ENCODE measurements at regions not wholly inside any gene's neighbourhood (a gene's known extent, or its start where the extent isn't known, plus 50 kb on each side); places are given as distances from the start of the nearest gene placed in this dataset.

DNA sequence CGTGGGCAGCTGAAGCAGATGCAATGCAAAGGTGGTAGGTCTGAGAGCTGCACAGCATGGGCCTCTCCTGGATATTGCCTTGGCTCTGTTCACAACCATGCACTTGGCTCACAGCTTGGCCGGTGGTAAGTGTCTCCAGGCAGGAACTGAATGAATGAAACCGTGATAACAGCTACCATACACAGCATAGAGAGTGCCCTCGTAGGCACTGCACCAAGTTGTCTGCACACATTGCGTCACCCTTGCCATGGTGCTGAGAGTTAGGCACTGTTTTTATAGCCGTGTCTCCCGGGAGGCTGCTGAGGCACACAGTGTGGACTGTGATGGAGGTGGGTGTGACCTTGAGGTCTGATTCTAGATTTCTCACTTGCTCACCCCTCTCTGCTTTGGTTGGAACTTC lies 157.6 kb upstream of the VASH1 start:
- DNase-seq (ENCODE audit: low spot score): no peak

DNA sequence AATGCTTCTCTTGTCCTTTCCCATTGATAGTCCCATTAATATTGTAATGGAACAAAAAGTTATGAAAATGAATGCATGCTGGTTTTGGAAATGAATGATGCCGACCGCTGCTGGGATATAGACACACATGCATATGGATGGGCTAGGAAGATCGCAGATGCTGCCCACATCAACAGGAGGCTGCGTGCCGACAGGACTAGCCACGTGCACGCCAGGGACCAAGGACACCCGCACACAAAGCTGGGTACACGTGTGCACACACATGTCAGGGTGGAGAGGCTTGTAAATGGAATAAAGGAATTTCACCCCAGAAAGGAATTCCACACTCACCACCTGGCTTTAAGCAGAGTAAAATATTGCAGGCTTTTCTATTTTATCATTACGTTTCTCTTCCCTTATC lies 153.8 kb upstream of the VASH1 start:
- no peak for DNase-seq (ENCODE audit: low spot score)

DNA sequence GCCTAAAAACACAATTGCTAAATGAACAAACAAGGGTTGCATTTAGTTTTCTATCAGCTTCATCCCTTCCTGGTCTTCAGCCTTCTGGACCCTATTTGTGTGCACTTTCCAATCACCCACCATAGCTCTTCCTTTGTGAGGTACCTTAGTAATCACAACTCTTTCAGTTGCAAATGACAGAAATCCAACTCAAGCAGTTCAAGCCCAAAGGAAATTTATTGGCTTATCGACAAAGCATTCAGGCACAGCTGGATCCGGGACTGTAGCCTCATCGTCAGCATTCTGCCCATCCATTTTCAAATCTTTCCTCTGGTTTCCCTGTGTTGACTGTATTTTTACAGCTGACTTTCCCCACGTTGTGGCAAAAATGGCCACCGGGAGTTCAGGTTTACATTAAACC lies 148.6 kb upstream of the VASH1 start:
- no peak for DNase-seq (ENCODE audit: low spot score)

DNA sequence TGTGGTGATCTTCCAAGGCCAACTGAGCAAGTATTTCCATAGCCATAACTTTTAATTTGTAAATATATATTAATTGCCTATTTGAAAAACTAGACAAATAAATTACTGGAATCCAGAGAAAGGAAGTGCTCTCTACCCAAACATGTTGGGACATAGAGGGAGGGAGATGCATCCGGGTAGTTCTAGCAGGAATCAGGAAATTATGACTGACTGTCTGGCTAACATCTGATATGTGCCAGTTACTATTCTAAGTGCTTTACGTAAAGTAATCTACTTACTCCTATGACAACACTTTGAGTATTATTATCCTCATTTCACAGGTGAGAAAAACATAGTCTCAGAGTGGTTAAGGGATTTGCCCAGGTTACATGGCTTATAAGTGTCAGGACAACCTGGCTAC lies 147.7 kb upstream of the VASH1 start:
- no peak for DNase-seq (ENCODE audit: low spot score)

DNA sequence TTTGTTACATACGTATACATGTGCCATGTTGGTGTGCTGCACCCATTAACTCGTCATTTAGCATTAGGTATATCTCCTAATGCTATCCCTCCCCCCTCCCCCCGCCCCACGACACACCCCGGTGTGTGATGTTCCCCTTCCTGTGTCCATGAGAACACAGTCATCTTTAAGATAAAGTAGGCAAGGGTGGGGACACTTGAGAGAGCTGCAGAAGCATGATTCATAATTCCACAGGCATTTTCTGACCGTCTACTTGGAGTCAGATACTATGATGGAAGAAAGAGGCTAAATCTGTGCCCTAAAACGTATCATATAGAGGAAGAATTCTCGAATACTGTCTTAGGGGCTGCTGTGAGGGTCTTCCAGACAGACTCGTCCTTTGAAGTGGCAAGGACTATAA lies 145.9 kb upstream of the VASH1 start:
- DNase-seq (ENCODE audit: low spot score): no peak

DNA sequence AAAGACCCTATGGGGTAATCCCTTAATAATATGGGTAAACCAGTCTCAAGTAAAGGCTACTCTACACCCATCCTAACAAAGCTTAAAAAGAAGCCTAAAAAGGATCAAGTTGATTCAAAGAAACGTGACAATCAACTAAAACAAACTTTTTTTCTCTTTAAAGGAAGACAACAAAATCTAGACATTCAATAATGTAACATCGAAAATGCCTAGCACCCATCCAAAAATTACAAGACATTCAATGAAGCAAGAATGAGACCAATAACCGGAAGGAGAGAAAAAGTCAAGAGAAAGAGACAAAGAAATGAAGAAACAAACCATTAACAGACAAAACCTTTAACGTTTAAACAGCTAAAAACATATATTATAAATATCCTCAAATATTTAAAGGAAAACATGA lies 143.8 kb upstream of the VASH1 start:
- no peak for DNase-seq (ENCODE audit: low spot score)

DNA sequence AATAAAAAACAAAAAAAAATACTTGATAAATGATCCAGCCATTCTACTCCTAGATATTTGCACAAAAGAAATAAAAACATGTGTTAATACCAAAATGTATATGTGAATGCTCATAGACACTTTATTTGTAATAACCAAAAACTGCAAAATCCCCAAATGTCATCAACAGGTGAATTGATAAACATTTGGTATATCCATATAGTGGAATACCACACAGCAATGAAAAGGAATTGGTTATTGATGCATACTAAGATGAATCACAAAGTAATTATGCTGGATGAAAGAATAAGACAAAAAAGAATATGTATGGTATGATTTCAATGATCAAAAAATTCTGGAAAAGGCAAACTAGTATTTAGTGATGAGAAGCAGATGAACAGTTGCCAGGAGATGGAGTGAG lies 124.7 kb upstream of the VASH1 start:
- DNase-seq (ENCODE audit: low spot score): no peak

DNA sequence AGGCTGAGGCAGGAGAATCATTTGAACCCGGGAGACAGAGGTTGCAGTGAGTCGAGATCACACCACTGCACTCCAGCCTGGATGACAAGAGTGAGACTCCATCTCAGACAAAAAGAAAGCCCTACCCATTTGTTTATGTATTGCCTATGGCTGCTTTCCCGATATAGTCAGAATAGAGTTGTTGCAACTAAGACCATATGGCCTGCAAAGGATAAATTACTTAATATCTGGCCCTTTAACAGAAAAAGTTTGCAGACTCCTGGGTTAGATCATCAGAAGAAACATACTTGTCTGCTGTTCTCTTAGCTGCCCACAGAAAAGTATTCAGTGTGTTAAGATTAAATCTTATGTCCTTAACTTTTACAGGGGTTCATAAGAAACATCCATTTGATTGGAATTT lies 122.4 kb upstream of the VASH1 start:
- no peak for DNase-seq (ENCODE audit: low spot score)

DNA sequence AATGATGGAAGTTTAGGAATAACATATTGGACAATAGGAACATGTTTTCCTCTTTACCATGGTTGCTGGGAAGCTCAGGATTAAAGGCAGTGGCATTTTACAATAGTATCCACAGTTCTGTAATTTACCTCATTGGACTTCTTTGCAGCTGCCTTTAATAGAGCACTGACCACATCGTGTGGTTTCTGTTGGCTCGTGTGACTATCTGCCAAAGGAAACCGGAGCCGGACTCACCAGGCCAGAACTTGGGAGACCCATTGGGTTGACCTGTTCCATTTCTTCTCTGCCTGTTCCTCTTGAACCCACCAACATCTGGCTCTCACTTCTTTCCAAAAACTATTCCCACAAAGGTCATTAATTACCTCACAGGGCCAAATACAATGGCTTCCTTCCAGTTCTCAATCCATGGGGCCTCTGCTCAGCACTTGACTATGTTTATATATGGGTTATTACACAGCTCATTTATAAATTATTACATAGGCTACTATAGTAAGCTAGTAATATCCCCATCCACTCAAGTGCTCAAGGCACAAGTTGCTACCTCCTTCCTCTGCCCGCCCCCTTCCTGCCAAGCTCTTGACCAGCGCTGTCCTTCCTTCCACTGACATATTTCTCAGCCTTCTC lies 121.5 kb upstream of the VASH1 start:
- no peak for DNase-seq (ENCODE audit: low spot score)

DNA sequence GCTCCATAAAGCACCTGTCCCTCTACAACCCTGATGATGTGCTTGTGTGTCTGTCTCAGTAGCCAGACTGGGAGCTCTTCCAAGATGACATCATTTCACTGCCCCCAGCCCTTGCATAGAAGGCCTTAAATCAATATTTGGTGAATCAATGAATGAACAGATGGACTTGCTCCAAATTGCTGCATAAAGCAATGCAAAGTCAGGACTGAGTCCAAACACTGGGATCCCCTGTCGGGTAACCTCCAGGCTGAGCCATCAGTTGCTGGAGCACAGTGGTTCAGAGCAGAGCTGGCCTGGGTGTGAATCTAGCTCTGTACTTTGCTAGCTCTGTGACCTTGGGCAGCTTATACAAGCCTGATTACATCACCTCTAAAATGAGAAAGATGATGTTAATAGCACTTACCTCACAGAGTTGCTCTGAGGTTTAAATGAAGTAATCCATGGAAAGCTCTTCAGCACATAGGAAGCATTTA lies 120.3 kb upstream of the VASH1 start:
- DNase-seq (ENCODE audit: low spot score): no peak

DNA sequence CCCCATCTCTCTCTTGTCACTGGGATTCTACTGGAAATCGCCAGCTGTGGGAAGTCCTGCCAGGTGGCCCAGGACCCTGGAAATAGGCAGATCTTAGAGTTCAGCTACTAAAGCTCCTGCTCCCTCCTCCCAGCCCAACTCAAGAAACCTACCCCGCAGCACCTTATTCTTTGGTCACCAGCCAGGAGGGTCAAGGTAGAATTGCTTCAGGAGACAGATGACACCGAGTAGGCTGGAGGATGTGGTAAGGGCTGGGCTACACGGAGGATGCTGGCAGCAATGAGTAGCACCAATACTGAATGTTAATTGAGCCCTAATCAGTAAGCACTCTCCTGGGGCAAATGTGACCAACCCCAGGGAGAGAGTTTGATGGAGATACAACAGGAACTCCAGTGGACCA lies 119.7 kb upstream of the VASH1 start:
- no peak for DNase-seq (ENCODE audit: low spot score)

DNA sequence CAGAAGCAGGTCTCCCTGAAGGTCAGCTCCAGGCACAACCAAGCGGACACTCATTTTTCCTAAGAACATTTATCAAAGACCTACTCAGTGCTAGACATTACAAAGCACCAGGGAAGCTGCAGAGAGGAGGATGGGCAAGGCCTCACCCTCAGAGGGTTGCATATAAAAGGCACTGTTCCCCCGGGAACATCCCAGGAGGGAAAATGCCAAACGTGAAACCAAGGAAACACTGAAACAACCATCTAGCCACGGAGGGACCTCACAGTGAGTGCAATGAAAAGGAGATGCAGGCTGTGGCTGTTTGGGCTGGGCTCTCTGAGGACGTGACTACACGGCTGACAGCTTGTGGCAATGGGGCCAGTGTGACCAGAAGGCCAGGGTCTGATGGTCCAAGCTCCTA lies 117.4 kb upstream of the VASH1 start:
- no peak for DNase-seq (ENCODE audit: low spot score)

DNA sequence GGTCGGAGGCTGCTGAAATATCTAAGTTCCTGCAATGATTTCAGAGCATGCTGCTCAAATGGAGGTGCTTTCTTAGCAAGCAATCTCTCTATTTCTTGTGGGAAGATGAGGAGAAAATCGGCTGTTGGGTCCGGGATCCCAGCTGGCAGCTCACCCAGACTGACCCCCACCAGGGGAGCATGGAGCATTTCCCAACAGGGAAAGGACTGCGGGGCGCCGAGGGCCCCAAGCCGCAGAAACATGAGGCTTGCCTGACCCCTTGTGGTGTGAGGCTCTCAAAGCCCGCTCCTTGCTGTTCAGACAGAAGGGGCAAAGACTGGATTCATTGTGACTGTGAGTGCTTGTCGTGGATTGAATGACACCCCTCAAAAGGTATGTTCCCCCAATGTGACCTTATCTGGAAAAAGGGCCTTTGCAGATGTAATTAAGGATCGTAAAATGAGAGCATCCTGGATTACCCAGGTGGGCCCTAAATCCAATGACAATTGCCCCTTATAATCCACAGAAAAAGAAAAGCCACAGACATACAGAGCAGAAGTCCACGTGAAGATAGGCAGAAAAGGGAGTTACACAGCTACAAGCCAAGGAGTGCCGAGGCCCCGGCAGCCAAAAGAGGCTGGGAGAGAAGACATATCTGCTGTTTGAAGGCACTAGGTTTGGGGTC lies 116.3 kb upstream of the VASH1 start:
- peak; percentile 55 for DNase-seq (ENCODE audit: low spot score)

DNA sequence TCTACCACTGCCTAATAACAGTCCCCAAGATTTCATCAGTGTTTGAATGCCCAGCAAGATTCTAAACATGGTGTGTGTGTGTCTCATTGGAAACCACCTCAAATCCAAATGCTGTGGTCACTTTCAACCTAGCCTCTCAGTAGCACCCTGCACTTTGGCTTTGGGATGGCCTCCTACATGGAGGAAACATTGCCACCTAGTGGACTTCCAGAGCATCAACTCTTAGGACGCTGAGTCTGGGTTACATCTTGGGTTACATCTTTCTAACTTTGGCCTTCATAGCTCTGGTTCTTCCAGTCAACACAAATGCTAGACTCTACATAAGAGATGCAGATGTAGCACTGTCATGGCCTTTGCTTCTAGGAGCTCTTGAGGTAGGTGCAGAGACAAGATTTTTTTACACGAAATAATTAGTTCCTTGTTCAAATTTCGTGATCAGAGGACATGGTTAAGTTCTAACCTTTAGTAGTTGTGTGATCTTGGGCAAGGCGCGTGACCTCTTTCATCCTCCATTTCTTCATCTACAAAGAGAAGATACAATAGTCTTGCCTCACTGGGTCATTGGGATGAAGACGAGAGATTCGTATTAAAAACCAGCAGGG lies 113.5 kb upstream of the VASH1 start:
- DNase-seq (ENCODE audit: low spot score): peak; percentile 72

DNA sequence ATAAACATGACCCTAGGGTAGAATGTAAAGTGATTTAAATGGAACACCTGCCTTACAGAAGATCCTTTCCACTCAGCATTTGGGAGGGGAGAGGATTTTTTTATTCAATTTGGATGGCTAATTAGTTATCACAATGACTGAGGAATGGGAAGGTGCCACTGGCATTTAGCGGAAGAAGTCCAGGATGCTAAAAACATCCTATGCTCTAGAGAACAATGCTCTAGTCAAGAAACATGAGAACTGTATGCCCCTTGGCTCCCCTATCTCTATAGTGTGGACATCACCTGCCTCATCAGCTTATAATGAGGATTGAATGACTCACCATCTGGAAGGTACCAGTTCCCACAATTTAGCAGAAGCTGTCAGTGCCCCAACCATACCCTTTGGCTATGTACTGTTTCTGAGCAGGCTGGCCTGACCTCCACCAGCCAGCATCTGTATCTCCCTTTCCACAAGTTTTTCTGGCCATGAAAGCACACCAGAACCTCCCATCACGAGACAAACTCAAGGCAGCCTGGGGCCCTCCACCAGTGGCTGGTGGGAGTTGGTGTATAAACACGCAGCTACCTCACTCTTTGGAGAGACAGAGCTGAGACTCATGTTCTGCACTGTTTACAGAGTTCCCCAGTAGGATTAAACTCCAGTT lies 109.7 kb upstream of the VASH1 start:
- no peak for DNase-seq (ENCODE audit: low spot score)

DNA sequence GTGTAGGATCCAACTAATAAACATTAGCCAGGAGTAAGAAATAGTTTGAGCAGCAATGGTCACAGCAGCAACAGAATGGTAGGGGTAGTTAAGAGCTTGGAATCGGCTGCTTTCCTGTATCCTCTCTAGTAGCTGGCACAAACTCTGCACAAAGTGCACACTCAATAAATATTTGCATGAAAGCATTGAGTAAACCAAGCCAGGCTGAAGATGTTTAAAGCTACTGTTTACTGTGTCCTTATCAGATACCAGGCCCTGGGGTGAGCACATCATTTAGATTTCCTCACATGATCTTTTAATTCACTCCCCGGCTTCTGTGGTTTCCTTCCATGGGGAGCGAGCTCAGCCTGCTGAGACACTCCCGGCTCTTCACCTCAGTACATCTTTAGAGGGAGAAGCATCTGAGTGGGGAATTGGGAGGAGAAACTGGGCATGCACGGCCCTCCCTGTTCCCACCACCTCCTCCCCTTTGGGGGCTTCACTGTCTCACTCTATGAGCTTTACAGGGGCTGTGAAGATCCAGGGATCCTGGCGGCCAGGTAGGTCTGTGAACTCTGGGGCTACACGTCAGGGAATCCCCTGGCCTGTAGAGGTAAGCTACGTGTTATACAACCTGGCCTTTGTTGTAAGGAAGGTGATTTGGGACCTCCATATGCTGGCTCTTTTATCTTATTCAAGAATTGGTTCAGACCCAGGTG lies 107.2 kb upstream of the VASH1 start:
- DNase-seq (ENCODE audit: low spot score): no peak

DNA sequence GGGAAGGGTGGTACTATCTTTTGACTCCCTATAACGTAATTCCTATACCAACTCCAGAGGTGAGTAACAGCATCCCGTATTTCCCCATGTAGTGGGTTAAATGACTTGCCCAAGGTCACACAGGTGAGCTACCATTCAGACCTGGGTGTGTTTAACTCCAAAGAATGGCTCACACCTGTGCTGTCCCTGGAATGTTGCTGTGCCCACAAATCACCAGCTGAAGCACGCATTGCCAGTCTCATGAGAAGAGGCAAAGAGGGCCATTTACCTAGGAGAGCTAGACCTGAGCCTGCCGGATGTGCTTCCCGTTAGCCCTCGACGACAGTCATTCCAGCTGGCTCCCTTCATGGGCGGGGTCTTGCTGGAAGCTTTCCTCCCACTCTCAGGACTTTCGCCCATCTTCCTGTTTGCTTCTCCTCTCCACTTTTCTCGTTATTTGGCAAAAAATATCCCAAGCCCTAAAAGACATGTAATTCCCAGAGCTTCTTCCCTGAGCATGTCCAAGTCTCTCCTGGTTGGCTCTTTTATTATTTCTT lies 106.6 kb upstream of the VASH1 start:
- peak; percentile 74 for DNase-seq (ENCODE audit: low spot score)

DNA sequence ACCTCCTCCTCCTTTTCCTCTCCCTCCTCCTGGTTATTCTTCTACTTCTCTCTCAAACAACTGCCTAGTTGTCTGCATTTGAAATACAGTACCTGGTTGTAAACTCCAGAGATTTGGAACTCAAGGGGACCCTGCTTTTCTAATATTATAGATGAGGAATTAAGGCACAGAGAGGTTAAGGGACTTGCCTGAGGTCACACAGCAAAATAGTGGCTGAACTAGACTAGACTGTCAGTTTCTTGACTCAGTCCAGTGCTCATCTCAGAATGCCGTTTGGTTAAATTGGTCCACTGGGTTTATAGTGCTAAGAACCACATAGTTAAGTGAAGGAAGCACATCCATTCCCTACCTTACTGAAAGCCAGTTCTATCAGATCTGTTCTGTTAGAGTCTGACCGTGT lies 105.9 kb upstream of the VASH1 start:
- no peak for DNase-seq (ENCODE audit: low spot score)

DNA sequence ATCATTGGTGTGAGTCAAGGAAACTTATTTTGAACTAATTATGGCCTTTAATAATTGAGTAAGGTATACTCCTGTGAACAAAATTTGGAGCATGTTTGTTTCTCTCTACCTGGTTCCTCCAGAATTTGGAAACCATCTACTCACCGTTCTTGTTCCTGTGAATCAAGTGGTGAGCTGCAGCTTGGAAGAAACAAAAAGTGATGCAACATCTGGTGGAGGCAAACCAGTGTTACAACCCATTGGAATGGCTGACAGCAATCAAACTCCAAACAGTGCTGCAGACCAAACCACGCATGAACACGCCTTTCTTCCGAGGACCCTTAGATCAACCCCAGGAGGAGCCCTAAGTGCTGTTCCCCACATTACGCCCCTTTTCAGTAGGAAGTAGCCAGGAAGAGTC lies 104.7 kb upstream of the VASH1 start:
- DNase-seq (ENCODE audit: low spot score): no peak

DNA sequence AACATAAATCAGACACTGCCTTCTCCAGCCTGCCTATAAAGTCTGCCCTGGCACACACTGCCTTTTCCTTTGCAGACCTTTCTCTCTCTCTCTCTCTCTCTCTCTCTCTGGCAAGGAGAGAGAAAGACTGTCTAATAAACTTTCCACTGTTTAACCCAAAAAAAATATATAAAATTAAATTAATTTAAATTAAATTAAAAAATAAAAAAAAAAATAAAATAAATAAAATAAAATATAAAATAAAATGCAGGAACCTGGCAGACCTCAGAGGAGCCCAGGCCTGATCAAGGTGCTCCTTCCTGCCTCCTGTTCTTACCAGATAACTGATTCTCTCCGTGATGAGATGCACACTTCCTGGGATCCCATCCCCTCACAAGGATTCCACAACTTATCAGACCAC lies 103.9 kb upstream of the VASH1 start:
- no peak for DNase-seq (ENCODE audit: low spot score)

DNA sequence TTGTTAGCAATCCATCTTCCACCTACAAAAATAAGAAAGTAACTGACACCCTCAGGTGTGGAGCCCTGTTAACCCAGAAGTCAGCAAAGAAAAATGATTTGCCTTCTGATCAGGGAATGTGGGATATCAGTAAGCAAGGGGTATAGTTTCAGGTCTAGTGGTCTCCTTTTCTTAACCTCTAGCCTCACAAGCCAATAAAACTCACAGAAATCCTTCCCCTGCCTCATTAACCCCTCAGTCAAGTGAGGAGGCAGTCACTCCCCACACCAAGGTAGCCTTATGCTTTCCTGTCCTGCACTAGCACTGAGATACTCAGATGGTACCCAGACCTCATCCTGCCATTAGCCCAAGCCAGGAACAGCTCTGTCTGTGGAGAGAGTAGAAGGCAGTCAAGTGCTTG lies 103.4 kb upstream of the VASH1 start:
- DNase-seq (ENCODE audit: low spot score): no peak

DNA sequence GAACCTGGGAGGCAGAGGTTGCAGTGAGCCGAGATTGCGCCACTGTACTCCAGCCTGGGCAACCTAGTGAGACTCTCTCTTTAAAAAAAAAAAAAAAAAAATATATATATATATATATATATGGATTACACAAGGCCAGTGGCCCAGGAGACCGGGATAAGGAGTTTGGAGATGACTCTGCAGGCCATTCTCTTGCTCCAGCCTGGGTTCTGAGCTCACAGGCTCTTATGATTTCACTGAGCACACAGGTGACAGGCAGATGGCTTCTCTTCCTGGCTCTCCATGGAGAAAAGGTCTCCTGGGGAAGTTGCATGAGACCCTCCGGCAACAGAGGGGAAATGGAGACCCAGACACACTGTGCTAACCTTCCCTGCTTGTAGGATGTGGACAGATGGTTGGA lies 98.7 kb upstream of the VASH1 start:
- no peak for DNase-seq (ENCODE audit: low spot score)
